Retina (tissue), 1 donor: ENCODE measurements at regions not wholly inside any gene's neighbourhood (a gene's known extent, or its start where the extent isn't known, plus 50 kb on each side); places are given as distances from the start of the nearest gene placed in this dataset.
"Not testable (repeated sequence)": the region's sequence is repeated elsewhere in the genome, so short reads cannot be mapped to it uniquely, and the experiment has no call there.

Experiments
- DNase-seq: peaks from one replicate; pipeline ENCODE4 v3.0.0-alpha.2; 2016

DNA sequence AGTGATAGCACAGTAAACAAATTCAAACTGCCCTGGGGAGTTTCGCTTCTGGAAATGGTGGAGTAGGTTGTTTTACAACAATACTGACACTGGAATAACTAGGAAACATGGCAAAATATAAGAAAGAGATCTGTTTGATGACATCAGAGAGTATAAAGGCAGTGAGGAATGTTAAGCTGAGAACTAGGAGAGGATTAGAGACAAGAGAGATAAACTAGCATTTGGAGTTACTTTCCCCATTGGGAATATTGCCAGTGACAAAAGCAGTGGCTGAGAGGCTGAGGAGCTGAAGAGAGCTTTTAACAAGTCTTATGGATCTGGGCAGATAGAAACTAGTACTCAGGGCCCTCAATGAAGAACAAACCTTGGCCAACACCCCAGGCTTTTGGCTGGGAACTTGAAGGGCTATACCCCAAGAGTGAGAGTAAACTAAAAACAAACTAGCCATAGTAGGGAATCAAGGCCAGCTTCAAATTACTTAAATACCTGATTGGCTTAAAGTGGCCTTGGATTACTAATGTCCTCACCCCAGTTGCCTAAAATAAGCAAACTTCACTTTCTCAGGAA, 280.4 kb downstream of the KLF13 start:
- no peak for DNase-seq

DNA sequence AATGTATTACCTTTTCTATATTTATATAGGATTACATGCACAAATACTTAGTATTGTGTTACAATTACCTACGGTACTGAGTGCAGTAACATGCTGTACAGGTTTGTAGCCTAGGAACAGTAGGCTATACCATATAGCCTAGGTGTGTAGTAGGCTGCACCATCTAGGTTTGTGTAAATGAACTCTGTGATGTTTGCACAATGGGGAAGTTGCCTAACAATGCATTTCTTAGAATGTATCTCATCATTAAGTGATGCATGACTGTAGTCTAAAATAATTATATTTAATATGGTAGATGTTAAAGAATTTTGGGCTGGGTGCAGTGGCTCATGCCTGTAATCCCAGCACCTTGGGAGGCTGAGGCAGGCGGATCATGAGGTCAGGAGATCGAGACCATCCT, 281.0 kb downstream of the KLF13 start:
- no peak for DNase-seq

DNA sequence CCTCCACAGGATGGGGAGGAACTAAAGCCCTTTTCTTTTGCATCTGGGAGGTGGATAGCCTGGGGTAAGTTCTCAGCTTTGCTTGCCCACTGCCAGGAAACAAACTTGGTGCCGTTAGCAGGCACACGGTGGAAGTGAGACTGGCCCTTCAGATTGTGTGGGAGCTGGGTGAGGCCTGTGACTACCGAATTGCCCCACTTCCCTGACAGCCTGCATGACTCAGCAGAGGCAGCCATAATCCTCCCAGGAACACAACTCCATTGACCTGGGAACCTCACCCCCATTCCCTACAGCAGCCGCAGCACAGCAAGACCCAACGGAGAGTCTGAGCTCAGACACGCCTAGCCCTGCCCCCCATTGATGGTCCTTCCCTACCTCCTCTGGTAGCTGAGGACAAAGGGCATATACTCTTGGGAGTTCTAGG, 282.6 kb downstream of the KLF13 start:
- DNase-seq, result no peak

DNA sequence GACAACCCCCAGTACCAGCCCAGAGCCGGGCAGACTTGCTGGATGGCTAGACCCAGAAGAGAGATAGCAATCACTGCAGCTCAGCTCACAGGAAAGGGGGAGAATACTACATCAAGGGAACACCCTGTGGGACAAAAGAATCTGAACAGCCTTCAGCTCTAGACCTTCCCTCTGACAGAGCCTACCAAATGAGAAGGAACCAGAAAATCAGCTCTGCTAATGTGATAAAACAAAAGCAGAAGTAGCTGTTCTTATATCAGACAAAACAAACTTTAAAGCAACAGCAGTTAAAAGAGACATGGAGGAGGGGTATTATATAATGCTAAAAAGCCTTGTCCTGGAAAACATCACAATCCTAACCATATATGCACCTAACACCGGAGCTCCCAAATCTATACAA, 283.3 kb downstream of the KLF13 start:
- DNase-seq, result no peak

DNA sequence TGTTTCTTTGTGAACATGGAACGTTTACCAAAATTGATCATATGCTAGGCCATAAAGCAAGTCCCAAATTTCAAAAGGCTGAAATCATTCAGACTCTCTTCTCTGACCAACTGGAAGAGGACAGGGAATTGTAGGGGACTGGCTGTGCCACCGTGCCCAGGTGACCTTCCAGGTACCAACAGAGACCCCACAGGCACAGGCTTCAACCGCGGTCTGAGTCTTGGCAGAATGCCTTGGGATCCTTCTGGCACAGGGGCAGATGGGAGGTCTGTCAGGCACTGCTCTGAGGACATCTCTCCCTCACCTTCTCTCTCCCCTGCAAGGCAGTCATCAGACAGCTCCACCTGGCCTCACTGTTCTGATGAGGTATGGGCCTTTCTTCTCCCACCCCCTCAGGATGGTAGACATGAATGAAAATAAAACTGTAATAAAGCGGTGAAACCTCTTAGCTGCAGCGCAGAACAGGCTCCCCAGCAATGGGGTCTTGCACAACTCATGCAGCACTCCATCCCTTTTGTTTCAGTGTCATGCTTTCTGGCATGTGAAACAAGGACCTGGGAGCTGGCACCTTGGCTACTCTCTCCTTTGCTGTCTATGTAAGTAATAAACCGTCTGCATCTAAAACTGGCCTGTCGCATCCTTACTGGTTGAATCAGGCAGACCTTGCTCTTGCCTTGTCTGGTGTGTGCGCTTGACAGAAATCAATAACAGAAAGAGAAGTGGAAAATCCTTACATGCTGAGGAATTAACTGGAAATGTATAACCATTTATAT, 289.2 kb downstream of the KLF13 start:
- no peak for DNase-seq

DNA sequence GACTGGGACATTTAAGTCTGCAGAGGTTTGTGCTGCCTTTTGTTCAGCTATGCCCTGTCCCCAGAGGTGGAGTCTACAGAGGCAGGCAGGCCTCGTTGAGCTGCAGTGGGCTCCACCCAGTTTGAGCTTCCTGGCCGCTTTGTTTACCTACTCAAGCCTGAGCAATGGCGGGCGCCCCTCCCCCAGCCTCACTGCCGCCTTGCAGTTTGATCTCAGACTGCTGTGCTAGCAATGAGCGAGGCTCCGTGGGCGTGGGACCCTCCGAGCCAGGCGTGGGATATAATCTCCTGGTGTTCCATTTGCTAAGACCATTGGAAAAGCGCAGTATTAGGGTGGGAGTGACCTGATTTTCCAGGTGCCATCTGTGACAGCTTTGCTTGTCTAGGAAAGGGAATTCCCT, 296.7 kb downstream of the KLF13 start:
- not testable (repeated sequence) for DNase-seq

DNA sequence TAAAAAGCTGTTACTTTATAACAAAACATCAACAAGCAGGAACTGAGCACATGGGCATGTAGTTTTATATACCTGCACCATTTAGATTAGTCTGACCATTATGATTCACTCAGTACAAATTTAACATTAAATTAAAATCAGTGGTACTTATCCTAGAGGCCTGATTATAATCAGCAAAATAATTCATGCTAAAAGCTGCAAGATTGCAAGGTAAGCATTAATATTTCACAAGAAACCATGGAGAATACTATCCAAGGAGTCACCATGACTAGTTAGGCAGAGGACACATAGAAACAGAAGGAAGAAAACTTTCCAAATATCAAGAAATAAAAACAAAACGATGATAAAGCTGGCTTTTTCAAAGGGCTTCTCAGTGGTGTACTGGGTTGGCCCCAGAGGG, 297.5 kb downstream of the KLF13 start:
- not testable (repeated sequence) for DNase-seq

DNA sequence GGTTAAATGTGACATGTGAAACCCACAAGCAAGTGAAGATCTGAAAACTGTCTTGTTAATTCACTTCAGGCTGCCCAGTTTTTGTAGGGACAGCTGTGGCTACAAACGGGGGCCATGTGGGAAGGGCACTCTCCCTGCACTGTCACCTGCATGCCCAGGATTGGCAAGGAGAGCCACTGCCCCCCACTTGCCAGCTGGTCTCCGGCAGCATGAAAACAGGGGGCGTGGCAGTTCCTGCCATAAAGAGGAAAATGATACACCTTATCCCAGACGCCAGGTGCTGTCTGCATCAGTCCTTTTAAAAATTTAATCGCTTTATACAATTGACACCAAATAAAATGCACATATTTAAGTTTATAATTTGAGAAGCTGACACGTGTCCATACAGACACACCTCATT, 309.1 kb downstream of the KLF13 start:
- DNase-seq, result not testable (repeated sequence)

DNA sequence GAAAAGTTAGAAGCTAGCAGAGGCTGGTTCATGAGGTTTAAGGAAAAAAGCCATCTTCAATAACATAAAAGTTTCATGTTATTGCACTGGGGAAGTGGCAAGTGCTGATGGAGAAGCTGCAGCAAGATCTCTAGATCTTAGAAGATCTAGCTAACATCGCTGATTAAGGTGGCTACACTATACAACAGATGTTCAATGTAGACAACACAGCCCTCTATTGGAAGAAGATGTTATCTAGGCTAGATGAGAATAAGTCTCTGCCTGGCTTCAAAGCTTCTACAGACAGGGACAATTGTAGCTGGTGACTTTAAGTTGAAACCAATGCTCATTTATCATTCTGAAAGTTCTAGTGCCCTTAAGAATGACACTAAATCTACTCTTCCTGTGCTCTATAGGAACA, 310.3 kb downstream of the KLF13 start:
- DNase-seq, result not testable (repeated sequence)

DNA sequence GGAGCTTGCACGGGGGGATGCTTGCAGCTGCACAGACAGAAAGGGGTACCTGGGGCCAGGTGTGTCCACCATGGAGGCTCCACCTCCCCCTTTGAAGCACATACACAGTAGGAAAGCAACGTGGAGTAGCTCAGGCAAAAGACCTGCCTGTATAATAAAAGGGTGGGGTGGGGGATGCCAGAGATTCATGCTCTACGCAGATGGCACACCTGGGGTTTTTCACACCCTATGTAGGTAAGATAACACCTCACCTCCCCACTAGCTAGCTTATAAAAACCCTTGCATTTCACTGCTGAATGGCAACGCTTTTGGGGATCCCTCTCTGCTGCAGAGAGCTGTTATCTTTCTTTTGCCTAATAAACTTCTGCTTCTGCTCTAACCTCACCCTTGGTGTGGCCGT, 317.3 kb downstream of the KLF13 start:
- not testable (repeated sequence) for DNase-seq

DNA sequence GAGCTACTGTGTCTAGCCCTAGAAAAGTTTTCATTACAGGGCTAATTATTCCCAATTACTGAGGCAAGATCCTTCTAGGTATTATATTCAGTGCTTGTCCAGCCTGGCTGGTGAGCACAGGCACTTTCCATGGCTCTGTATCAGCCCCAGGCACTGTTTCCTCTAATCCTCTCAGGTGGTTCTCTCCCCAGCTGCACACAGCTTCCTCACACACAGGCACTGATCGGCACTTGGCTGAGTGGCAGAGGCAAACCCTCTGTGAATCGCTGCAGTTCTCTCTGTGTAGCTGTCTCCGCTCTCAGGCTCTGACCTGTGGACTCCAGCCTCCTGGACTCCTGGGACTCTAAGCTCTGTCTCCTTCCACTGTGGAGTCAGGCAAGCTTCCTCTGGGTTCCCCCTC, 318.1 kb downstream of the KLF13 start:
- not testable (repeated sequence) for DNase-seq

DNA sequence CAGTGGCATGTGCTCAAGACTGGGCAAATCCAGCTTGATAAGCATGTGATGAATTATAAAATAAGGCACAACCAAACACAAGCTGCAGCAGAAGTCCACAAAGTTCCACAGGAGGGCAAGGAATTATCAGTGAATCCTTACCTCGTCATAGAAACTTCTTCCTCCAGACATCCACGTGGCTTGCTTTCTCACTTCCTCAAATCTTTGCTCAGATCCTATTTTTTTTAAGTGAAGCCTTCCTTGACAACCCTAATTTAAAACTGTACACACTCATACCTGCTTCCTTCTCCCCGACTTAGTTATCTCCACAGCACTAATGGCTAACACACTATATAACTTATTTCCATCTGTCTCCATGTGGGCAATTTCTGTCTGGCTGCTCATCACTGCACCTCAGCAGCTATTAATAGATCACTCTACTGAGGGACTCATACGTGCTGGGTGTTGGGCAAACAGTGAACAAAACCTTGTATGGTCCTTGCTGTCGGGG, 320.7 kb downstream of the KLF13 start:
- DNase-seq, result not testable (repeated sequence)

DNA sequence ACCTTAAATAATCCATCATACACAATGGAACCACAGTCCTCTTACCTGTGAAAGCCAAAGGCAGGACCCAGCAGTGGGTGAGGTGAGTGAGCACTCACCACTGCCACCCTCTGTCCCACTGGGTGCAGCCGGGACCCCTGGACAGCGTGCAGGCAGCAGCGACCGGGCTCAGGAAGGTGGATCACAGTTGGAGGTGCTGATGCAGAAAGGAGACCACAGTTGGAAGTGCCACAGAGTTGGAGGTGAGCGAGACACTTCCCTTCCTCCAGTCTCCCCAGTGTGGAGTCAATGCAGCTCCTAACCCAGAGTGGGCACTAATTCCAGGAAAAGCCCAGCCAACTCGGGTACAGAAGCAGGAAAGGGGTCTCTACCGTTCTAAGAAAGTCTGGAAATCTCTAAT, 323.0 kb downstream of the KLF13 start:
- not testable (repeated sequence) for DNase-seq

DNA sequence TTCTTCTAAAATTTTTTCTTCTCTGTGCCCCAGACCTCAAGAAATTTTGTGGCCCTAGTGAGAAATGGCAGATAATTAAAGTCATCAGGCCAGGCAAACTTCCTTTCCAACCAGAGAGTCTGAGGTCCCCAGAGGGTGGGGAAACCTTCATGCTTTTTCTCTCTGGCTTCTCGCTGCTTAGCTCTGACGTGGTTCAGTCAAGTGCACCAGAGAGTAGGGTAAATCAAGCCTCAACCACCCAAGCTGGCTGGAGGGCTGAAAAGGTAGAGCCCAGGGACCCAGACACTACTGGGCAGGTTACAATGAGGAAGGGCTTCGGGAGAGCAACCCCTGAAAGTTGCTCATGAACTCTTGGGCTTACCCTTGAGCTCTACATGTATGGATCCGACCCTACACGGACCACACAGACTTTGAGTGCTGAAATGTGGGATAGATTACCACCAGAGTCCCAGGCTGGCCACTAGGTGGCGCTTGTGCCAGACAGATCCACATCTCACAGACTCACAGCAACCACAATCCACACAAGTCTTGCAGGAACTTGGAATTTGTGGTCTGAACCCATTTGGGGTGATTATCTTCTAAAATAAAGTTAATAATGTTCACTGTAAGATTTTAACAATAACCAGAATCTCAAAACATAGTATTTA, 323.5 kb downstream of the KLF13 start:
- not testable (repeated sequence) for DNase-seq

DNA sequence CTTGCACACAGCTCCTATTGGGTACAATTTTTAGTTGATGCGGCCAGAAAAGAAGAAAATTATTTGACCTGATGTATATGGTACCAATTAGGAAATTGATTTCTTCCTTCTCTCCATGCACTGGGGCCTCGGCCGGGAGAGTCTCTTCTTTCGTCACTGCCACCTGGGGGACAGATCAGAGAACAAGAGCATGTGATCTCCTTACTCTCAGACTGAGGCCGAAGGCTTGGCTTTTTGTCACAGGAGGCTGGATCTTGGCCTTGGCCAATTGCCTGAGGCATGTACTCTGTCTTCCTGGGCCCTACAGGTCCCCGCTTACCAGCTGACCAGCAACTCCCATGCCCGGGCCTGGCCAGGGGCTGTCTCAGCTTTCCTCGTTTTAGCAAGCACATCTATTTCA, 330.3 kb downstream of the KLF13 start:
- not testable (repeated sequence) for DNase-seq

DNA sequence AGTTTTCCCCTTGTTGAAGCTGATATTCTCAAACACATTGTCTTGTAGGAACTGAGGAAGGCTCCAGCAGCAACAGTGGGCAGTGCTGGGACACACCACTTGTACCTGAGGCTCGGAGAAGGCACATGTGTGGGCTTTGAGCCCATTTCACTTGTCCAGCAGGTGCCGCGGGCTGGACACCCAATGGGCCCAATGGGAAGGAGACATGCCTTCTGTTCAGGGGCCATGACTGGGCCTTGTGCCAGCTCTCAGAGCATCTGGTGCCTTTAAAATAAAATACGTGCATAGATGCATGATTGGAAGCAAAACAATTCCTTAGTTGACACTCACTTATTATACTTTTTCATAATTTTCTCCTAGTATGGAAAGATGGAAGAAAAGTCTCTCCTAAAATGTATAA, 334.2 kb downstream of the KLF13 start:
- DNase-seq, result no peak

DNA sequence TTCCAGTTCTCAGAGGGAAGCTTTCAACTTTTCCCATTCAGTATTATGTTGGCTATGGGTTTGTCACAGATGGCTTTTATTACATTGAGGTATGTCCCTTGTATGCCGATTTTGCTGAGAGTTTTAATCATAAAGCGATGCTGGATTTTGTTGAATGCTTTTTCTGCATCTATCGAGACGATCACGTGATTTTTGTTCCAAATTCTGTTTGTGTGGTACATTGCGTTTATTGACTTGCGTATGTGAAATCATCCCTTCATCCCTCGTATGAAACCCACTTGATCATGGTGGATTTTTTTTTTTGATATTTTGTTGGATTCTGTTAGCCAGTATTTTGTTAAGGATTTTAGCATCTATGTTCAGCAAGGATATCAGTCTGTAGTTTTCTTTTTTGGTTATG, 339.1 kb downstream of the KLF13 start:
- DNase-seq, result not testable (repeated sequence)

DNA sequence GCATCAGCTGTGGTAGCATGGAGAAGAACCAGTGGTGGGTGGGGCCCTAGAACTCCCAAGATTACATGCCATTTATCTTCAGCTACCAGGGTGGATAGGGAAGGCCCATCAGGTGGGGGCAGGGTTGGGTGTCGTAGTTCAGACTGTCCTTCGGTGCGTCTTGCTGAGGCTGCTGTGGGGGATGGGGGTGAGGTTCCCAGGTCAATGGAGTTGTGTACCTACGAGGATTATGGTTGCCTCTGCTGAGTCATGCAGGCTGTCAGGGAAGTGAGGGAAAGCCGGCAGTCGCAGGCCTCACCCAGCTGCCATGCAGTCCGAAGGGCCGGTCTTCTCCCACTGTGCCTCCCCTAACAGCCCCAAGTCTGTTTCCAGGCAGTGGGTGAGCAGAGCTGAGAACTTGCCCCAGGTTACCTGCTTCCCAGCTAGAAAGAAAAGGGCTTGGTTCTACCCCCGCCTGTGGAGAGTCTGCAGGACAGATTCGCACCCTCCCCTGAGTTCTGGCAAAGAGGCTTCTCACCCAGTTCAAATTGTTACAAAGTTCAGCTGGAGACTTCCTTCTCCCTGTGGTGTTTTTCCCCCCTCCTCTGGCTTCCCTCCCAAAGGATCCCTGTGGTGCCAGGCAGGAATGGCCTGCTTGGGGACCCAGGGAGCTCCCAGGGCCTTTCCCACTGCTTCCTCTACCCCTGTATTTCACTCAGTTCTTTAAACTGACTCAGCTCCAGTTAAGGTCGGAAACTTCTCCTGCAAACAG, 342.7 kb downstream of the KLF13 start:
- not testable (repeated sequence) for DNase-seq

DNA sequence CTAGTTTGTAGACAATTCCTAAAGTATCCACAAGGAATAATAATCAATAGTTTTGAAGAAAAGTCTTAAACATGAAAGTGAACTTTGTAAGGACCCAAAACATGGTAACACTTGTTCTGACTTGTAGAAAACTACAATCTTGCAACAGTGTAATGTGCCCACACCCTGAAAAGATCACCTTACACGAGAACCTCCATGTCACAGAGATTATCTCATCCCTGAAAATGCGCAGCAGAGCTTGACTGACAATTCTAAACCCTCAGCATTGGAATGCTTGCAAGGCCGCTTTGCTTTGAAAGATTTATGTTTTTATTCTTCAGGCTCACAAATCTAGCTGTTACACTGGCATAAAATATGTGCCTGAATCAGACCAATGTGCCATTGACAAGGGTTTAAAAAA, 346.6 kb downstream of the KLF13 start:
- DNase-seq, result not testable (repeated sequence)

DNA sequence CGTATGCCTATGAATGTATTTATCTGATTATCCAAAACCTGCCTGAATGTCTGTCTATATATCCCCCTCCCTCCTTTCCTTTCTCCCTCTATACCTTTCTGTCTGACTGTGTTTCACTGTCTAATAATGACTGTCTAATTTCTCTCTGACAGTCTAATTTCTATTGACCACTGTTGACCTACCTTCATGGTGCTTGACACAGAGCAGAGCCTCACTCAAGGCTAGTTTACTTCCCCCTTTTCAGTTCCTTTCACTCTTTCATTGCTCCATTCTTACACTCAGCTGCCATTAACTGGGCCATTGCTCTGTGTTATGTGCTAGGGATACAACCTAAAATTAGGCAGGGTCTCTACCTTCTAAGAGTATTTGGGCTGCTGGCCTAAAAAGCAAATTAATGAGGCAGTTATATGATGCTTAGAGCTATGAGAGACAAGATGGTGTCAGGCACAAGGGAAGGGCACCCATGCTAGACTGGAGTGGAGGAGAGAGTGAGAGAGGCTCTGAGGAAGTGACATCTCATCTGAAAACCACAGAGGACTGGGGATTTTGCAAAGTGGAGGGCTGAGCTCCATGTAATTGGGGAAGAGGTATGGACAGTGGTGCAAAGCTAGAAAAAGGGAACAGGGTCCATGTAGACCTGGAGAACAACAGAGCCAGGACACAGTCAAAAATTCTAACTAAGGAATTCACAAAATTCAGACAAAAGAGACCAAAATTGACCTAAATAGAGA, 348.6 kb upstream of the CHRNA7 start:
- not testable (repeated sequence) for DNase-seq

DNA sequence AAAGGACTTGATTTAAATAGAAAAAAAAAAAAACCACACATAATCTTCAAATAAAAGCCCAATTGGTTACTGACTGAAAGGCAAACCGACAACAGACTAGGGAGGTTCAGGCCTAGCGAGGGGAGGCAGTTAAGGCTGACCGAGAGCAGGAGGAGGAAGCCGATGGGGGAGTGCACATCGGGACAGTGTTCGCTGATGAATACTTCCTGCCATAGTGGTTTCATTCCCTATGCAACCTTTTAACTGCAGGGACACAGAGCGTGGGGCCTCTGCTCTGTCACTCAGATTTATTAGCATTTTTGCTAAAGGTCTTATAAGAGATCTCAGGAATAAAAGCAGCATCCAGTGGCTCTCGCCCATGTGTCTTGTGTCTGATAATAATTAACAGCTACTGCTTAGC, 343.2 kb upstream of the CHRNA7 start:
- not testable (repeated sequence) for DNase-seq

DNA sequence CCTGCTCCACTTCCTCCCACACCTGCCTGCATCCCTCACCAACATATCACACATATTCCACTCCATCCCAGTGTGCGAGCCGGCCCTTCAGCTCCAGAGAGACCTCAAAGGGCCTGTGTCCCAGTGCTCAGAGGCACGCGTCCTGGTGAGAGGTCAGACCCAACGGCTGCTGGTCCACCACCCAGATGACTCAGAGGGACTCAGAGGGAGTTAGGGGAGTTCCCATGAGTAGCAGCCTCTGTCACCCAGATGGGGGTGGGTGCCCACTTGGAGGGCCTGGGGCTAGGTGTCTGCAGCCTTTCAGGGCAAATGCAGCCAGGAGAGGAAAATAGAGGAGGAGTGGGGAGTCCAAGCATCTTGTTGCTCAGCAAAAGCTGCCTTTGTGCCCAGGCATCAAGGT, 333.8 kb upstream of the CHRNA7 start:
- DNase-seq, result not testable (repeated sequence)
